ENCODE measurements at regions not wholly inside any gene's neighbourhood (a gene's known extent, or its start where the extent isn't known, plus 50 kb on each side); places are given as distances from the start of the nearest gene placed in this dataset.

DNA sequence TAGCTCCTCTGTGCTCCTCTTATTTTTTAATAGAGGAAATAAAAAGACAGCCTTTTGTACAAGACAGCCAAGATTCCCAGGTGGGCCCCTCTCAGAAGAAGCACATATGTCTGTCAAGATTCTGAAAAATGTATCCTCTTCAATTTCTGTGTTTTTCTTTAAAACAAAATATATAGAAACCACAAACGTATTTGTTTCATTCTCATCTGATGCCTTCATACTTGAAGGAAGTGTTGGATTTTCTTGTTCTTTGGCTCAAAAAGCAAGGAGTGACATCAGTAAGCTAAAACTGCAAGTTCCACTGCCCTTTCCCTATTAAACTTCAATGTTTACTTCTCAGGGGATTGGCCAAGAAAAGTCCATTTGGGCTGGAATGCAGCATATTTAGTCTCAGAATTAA is 193.8 kb upstream of the OSR1 start:
- TF ChIP-seq CTCF (IDR thresholded peaks at IDR 0.05; ENCODE audit: low read depth, low read length) (no peak), POLR2A (IDR thresholded peaks at IDR 0.05; ENCODE audit: extremely low read depth, insufficient read length) (no peak), MYC (IDR thresholded peaks at IDR 0.05; ENCODE audit: low read depth, low read length) (no peak)
